GM21717 (cell line): ENCODE measurements at regions not wholly inside any gene's neighbourhood (a gene's known extent, or its start where the extent isn't known, plus 50 kb on each side); places are given as distances from the start of the nearest gene placed in this dataset.

Source experiments
- ATAC-seq: cut with Tn5 transposase; IDR thresholded peaks from one replicate; pipeline ENCODE4 v1.9.1; 2021; ENCODE audit warnings: mild to moderate bottlenecking, moderate library complexity; ENCODE audit not compliant: unreplicated experiment

GRCh38 chr9:1461812-1462211 is 411.7 kb downstream of the DMRT2 start:
- ATAC-seq: no peak

GRCh38 chr9:1462626-1463308 is 412.6 kb downstream of the DMRT2 start:
- no peak for ATAC-seq

- peak; percentile 92 for ATAC-seq
Measured at GRCh38 chr9:1469996-1470395, 419.8 kb downstream of the DMRT2 start.

- ATAC-seq: no peak
Measured at GRCh38 chr9:1473956-1474634, 423.9 kb downstream of the DMRT2 start.

GRCh38 chr9:1474671-1475070 is 424.5 kb downstream of the DMRT2 start:
- no peak for ATAC-seq

- peak; percentile 72 for ATAC-seq
Measured at GRCh38 chr9:1490341-1491232, 440.4 kb downstream of the DMRT2 start.

- no peak for ATAC-seq
Measured at GRCh38 chr9:1492156-1492555, 442.0 kb downstream of the DMRT2 start.

GRCh38 chr9:1495282-1496030 is 445.3 kb downstream of the DMRT2 start:
- ATAC-seq: no peak

GRCh38 chr9:1505489-1505888 is 455.3 kb downstream of the DMRT2 start:
- no peak for ATAC-seq

GRCh38 chr9:1510712-1511111 is 460.6 kb downstream of the DMRT2 start:
- ATAC-seq: no peak

- no peak for ATAC-seq
Measured at GRCh38 chr9:1513105-1513504, 462.9 kb downstream of the DMRT2 start.

GRCh38 chr9:1514250-1514649 is 464.1 kb downstream of the DMRT2 start:
- no peak for ATAC-seq

GRCh38 chr9:1514776-1515363 is 464.7 kb downstream of the DMRT2 start:
- no peak for ATAC-seq

- ATAC-seq: no peak
Measured at GRCh38 chr9:1515557-1515956, 465.4 kb downstream of the DMRT2 start.

- ATAC-seq: no peak
Measured at GRCh38 chr9:1521547-1521946, 471.4 kb downstream of the DMRT2 start.

- no peak for ATAC-seq
Measured at GRCh38 chr9:1522219-1522767, 472.1 kb downstream of the DMRT2 start.

- no peak for ATAC-seq
Measured at GRCh38 chr9:1528456-1528855, 478.3 kb downstream of the DMRT2 start.

- ATAC-seq: no peak
Measured at GRCh38 chr9:1530696-1531095, 480.5 kb downstream of the DMRT2 start.

GRCh38 chr9:1531424-1531823 is 481.3 kb downstream of the DMRT2 start:
- no peak for ATAC-seq

GRCh38 chr9:1532171-1532570 is 482.0 kb downstream of the DMRT2 start:
- ATAC-seq: no peak
